ENCODE measurements at regions not wholly inside any gene's neighbourhood (a gene's known extent, or its start where the extent isn't known, plus 50 kb on each side); places are given as distances from the start of the nearest gene placed in this dataset.

GRCh38 chr18:24799176-24799575 is 338.7 kb downstream of the HRH4 start:
- no peak overlapping the region for H3K4me2 ChIP-seq (ENCODE audit: insufficient read depth in 1 of 2, low read depth in 2 of 2, low read length in 2 of 2)
- H3K9ac ChIP-seq (replicated peaks in 1 of 4; ENCODE audit: extremely low read depth in 1 of 4, low read depth in 3 of 4, low read length in 3 of 4) = no peak overlapping the region
- H2BK12ac ChIP-seq (ENCODE audit: low read depth, low read length) = no peak overlapping the region
- no peak overlapping the region for H3K4ac ChIP-seq (replicated peaks; ENCODE audit: insufficient read length, low read depth, low read length)
- H3K23me2 ChIP-seq (ENCODE audit: low read depth, low read length) = no peaks in the 10 kb centered on the region
- H3K4me1 ChIP-seq (replicated peaks in 1 of 4; ENCODE audit: control insufficient read depth in 3 of 4, insufficient read depth in 4 of 4, low read length in 3 of 4) = peaks cover 0 to 7% (median 3%) of the 10 kb centered on the region in 4 experiments; a peak in 1 of 7 replicates
- H3K23ac ChIP-seq (ENCODE audit: insufficient read length) = no peak overlapping the region
- no peak overlapping the region for H3K27ac ChIP-seq (ENCODE audit: low read depth, low read length)
- H3K79me2 ChIP-seq (ENCODE audit: control insufficient read depth in 1 of 2, insufficient read depth in 2 of 2, low read length in 2 of 2) = no peaks in the 10 kb centered on the region
- H2BK120ac ChIP-seq (replicated peaks; ENCODE audit: low read depth, low read length) = no peak overlapping the region
- H2BK15ac ChIP-seq (ENCODE audit: low read length) = no peak overlapping the region
- H3K27me3 ChIP-seq (replicated peaks in 1 of 4; ENCODE audit: control insufficient read depth in 3 of 4, extremely low read depth in 1 of 4, insufficient read depth in 3 of 4, low read length in 3 of 4) = no peaks in the 10 kb centered on the region
- no peak overlapping the region for H2AK5ac ChIP-seq (ENCODE audit: low read depth, low read length)
- H3K4me3 ChIP-seq (ENCODE audit: extremely low read depth in 1 of 4, insufficient read depth in 2 of 4, low read depth in 3 of 4, low read length in 4 of 4) = no peak overlapping the region
- WGBS, 2 experiments (ENCODE audit: extremely low coverage in 1 of 2, insufficient coverage in 1 of 2, insufficient read length in 1 of 2, insufficient replicate concordance in 2 of 2, low coverage in 1 of 2, low lambda C conversion rate in 2 of 2, missing lambda C conversion rate in 1 of 2) = 74% methylated on average over 1 of the region's 1 CpG; no CpG with 5 or more reads in 1 of the 2 experiments
- no peak overlapping the region for H4K8ac ChIP-seq (ENCODE audit: extremely low read depth, insufficient read depth, low read length)
- no peaks in the 10 kb centered on the region; the same call in 1 of the 2 replicates for H3K79me1 ChIP-seq (ENCODE audit: low read depth, low read length)
- H2AFZ ChIP-seq (ENCODE audit: low read length) = no peak overlapping the region; the same call in 1 of the 2 replicates
- no peak overlapping the region for H2BK5ac ChIP-seq (ENCODE audit: low read depth, low read length)
- no peaks in the 10 kb centered on the region for H4K20me1 ChIP-seq (replicated peaks in 1 of 2; ENCODE audit: control insufficient read depth in 1 of 2, insufficient read depth in 2 of 2, low read length in 2 of 2)
- no peak overlapping the region for H3K14ac ChIP-seq (ENCODE audit: insufficient read length)
- TF ChIP-seq RAD21 (IDR thresholded peaks at IDR 0.05 in 1 of 2, conservative IDR thresholded peaks at IDR 0.05 in 1 of 2; ENCODE audit: low read depth in 2 of 2, low read length in 2 of 2) = peak; percentile 26 to 27
- no peak for TF ChIP-seq GTF2F1 (IDR thresholded peaks at IDR 0.05; ENCODE audit: borderline replicate concordance, low read depth, low read length)
- H2BK20ac ChIP-seq (ENCODE audit: low read length) = no peak overlapping the region; the same call in 1 of the 2 replicates
- H3K36me3 ChIP-seq (ENCODE audit: control insufficient read depth in 2 of 4, insufficient read depth in 4 of 4, low read length in 3 of 4) = no peaks in the 10 kb centered on the region
- ChIA-PET POLR2A (ENCODE audit: partially characterized antibody) (interaction anchor here (1.3 to 1.8 kb wide), 2 partner anchors 8 to 19 kb away, joined by 3 to 4 read pairs; no protein-coding TSS in a partner anchor), CTCF (ENCODE audit: partially characterized antibody) (no interaction called here)
- H3K56ac ChIP-seq (replicated peaks; ENCODE audit: insufficient read length, low read depth, low read length) = no peak overlapping the region
- no peak overlapping the region for H4K5ac ChIP-seq (ENCODE audit: insufficient read length, low read depth, low read length)
- no peak overlapping the region for H4K91ac ChIP-seq (replicated peaks; ENCODE audit: insufficient read length, low read length)
- peaks cover 7% of the 10 kb centered on the region in 2 experiments; a peak in 3 of 4 replicates for H3K9me3 ChIP-seq (ENCODE audit: insufficient read depth in 2 of 2, low read depth in 1 of 2, low read length in 1 of 2)
- DNase-seq (ENCODE audit: low read depth in 1 of 2, low spot score in 2 of 2) = no peak
- FAIRE-seq = no peak
- peak overlapping the region; percentile 39; the same call in 1 of the 2 replicates for H3K18ac ChIP-seq (ENCODE audit: extremely low read depth, low read length)
